Ishikawa (cell line): ENCODE measurements at regions not wholly inside any gene's neighbourhood (a gene's known extent, or its start where the extent isn't known, plus 50 kb on each side); places are given as distances from the start of the nearest gene placed in this dataset.

Source experiments
- CEBPB ChIP-seq: IDR thresholded peaks from 2 replicates; pipeline ENCODE4 v1.6.1; 2012
- EP300 ChIP-seq: IDR thresholded peaks from 2 replicates; pipeline ENCODE4 v1.6.1; 2012; ENCODE audit warnings: borderline replicate concordance
- RAD21 ChIP-seq: IDR thresholded peaks from 2 replicates; pipeline ENCODE4 v1.6.1; 2012; ENCODE audit warnings: low read depth
- TEAD4 ChIP-seq: IDR thresholded peaks from 2 replicates; pipeline ENCODE4 v1.6.1; 2012
- YY1 ChIP-seq: IDR thresholded peaks from 2 replicates; pipeline ENCODE4 v1.6.1; 2012; ENCODE audit warnings: low read depth
- TF ChIP-seq, protein P1 (sequence below): IDR thresholded peaks from 2 replicates; pipeline ENCODE4 v1.6.1; 2012

DNA sequence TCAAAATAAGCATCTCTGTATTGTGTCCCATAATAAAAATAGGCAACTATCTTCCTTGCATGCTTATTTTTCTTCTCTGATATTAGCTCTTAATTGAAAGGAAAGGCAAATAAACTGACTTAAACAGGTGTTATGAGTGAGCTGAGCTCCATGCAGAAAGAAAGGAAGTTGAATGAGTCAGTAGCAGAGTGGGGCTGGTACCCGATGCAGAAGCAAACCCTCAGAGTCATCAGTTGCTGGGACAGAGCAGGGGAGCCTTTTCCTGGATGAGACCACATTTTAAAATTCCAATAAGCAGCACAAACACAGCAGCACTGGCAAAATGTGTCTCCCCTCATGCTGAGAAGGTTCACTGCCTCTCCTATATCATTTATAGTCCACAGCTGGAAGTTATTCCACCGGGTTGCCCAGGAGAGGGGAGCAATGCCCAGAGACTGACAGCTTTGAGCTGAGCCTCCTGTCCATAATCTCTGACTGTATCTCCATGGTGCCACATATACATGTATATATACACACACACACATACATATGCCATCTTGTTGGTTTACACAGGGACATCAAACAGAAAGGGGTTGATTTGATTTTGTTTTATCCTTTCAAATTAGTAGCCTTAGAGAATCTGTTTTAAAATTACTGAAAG lies 274.3 kb upstream of the PPARGC1A start:
- no peak for TF ChIP-seq EP300
- TF ChIP-seq TEAD4: no peak
- no peak for TF ChIP-seq CEBPB
- TF ChIP-seq YY1: no peak
- TF ChIP-seq RAD21: no peak
- TF ChIP-seq, protein P1, sequence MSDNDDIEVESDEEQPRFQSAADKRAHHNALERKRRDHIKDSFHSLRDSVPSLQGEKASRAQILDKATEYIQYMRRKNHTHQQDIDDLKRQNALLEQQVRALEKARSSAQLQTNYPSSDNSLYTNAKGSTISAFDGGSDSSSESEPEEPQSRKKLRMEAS: no peak
